Activated CD8-positive, alpha-beta T cell treated with anti-CD3 and anti-CD28 coated beads for 36 hours (primary cell): ENCODE measurements at regions not wholly inside any gene's neighbourhood (a gene's known extent, or its start where the extent isn't known, plus 50 kb on each side); places are given as distances from the start of the nearest gene placed in this dataset.

ENCODE experiments used
- ATAC-seq: fragments of 200-7000 bp; cut with Tn5 transposase; one replicate; pipeline ENCODE4 v1.10.0; 2021; ENCODE audit warnings: mild to moderate bottlenecking, moderate library complexity
- CTCF ChIA-PET: fragments of 350-600 bp; sonication (Branson Sonifier 250); formaldehyde crosslinking; loops from one replicate; lab custom pipeline; 2021; ENCODE audit warnings: antibody characterized with exemption; lab: Charles Lee
- POLR2A ChIA-PET: fragments of 350-600 bp; sonication (Branson Sonifier 250); formaldehyde crosslinking; loops from one replicate; lab custom pipeline; 2021; ENCODE audit warnings: antibody characterized with exemption; lab: Charles Lee
- DNase-seq: peaks from one replicate; pipeline ENCODE4 v3.0.0-alpha.2; 2020
- H3K27ac Mint-ChIP-seq: one replicate; pipeline ENCODE4 v1.8.0; 2021; ENCODE audit warnings: mild to moderate bottlenecking, mixed read lengths
- H3K27me3 Mint-ChIP-seq: one replicate; pipeline ENCODE4 v1.8.0; 2021; ENCODE audit warnings: mixed read lengths
- H3K36me3 Mint-ChIP-seq: one replicate; pipeline ENCODE4 v1.8.0; 2021; ENCODE audit warnings: low read depth, mixed read lengths
- H3K4me1 Mint-ChIP-seq: one replicate; pipeline ENCODE4 v1.8.0; 2021; ENCODE audit warnings: low read depth, mixed read lengths
- H3K4me3 Mint-ChIP-seq: one replicate; pipeline ENCODE4 v1.8.0; 2021; ENCODE audit warnings: mild to moderate bottlenecking, moderate library complexity, mixed read lengths
- H3K9me3 Mint-ChIP-seq: one replicate; pipeline ENCODE4 v1.8.0; 2021; ENCODE audit warnings: mixed read lengths
- intact Hi-C: fragments of 100-400 bp; cut with micrococcal nuclease; formaldehyde crosslinking; loops from one replicate; pipeline ENCODE4 v1.10.0; 2022
- TF ChIP-seq, protein P1 (sequence below): fragments of 200-600 bp; IDR thresholded peaks from one replicate; pipeline ENCODE4 v1.8.0; 2022; ENCODE audit warnings: antibody characterized with exemption, mild to moderate bottlenecking

GRCh38 chrX:128310912-128311311 is 258.7 kb upstream of the ACTRT1 start:
- no peaks in the 10 kb centered on the region for H3K9me3 Mint-ChIP-seq
- ATAC-seq (no peak), DNase-seq (no peak)
- ChIA-PET POLR2A (no interaction called here), CTCF (no interaction called here)
- no peaks in the 10 kb centered on the region for H3K27me3 Mint-ChIP-seq
- H3K4me3 Mint-ChIP-seq, result no peak overlapping the region
- no peak overlapping the region for H3K27ac Mint-ChIP-seq
- TF ChIP-seq, protein P1, sequence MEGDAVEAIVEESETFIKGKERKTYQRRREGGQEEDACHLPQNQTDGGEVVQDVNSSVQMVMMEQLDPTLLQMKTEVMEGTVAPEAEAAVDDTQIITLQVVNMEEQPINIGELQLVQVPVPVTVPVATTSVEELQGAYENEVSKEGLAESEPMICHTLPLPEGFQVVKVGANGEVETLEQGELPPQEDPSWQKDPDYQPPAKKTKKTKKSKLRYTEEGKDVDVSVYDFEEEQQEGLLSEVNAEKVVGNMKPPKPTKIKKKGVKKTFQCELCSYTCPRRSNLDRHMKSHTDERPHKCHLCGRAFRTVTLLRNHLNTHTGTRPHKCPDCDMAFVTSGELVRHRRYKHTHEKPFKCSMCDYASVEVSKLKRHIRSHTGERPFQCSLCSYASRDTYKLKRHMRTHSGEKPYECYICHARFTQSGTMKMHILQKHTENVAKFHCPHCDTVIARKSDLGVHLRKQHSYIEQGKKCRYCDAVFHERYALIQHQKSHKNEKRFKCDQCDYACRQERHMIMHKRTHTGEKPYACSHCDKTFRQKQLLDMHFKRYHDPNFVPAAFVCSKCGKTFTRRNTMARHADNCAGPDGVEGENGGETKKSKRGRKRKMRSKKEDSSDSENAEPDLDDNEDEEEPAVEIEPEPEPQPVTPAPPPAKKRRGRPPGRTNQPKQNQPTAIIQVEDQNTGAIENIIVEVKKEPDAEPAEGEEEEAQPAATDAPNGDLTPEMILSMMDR, result no peak
- intact Hi-C loops, result no loop called here
- H3K4me1 Mint-ChIP-seq, result no peaks in the 10 kb centered on the region
- H3K36me3 Mint-ChIP-seq, result no peaks in the 10 kb centered on the region

GRCh38 chrX:128309311-128309710 is 257.1 kb upstream of the ACTRT1 start:
- ATAC-seq (no peak), DNase-seq (no peak)
- CTCF ChIA-PET, result no interaction called here
- Mint-ChIP-seq H3K4me3 (no peak overlapping the region), H3K27ac (no peak overlapping the region), H3K27me3 (no peaks in the 10 kb centered on the region), H3K4me1 (no peaks in the 10 kb centered on the region), H3K36me3 (no peaks in the 10 kb centered on the region), H3K9me3 (no peaks in the 10 kb centered on the region)
- POLR2A ChIA-PET, result no interaction called here
- TF ChIP-seq, protein P1, result no peak
- intact Hi-C loops, result no loop called here

- Mint-ChIP-seq H3K36me3 (no peaks in the 10 kb centered on the region), H3K9me3 (no peaks in the 10 kb centered on the region), H3K27me3 (no peaks in the 10 kb centered on the region), H3K27ac (no peak overlapping the region), H3K4me1 (no peaks in the 10 kb centered on the region), H3K4me3 (no peak overlapping the region)
- TF ChIP-seq, protein P1, result no peak
- ChIA-PET CTCF (no interaction called here), POLR2A (no interaction called here)
- DNase-seq (no peak), ATAC-seq (no peak)
- intact Hi-C loops, result no loop called here
Observed at GRCh38 chrX:128294198-128294597, 242.0 kb upstream of the ACTRT1 start.

DNA sequence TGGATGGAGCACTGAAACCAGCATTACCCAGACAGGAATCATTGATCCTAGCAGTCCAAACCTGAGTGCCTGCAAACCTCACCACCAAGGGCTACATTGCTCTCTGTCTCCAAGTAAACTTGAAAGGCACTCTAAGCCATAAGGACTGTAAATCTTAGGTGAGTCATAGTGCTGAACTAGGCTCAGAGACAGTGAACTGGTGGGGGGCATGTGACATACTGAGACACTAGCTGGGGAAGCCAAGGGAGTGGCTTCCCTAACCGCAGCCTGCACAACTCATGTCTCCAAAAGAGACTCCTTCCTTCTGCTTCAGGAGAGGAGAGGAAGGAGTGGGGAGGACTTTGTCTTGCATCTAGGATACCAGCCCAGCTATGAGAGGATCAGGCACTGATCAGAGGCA is 235.5 kb upstream of the ACTRT1 start:
- intact Hi-C loops, result no loop called here
- H3K27me3 Mint-ChIP-seq, result no peaks in the 10 kb centered on the region
- no peak overlapping the region for H3K27ac Mint-ChIP-seq
- no peak for DNase-seq
- no peaks in the 10 kb centered on the region for H3K36me3 Mint-ChIP-seq
- ChIA-PET CTCF (no interaction called here), POLR2A (no interaction called here)
- H3K4me3 Mint-ChIP-seq, result no peak overlapping the region
- ATAC-seq, result no peak
- no peaks in the 10 kb centered on the region for H3K9me3 Mint-ChIP-seq
- no peaks in the 10 kb centered on the region for H3K4me1 Mint-ChIP-seq
- TF ChIP-seq, protein P1, result no peak

- TF ChIP-seq, protein P1, result no peak
- no peaks in the 10 kb centered on the region for H3K4me1 Mint-ChIP-seq
- intact Hi-C loops, result no loop called here
- no peak for DNase-seq
- POLR2A ChIA-PET, result no interaction called here
- H3K36me3 Mint-ChIP-seq, result no peaks in the 10 kb centered on the region
- no peaks in the 10 kb centered on the region for H3K27me3 Mint-ChIP-seq
- ATAC-seq, result no peak
- no peaks in the 10 kb centered on the region for H3K9me3 Mint-ChIP-seq
- H3K4me3 Mint-ChIP-seq, result no peak overlapping the region
- CTCF ChIA-PET, result no interaction called here
- H3K27ac Mint-ChIP-seq, result no peak overlapping the region
Observed at GRCh38 chrX:128250621-128251020, 198.4 kb upstream of the ACTRT1 start.
